Ascending aorta (tissue), 2 donors: ENCODE measurements at regions not wholly inside any gene's neighbourhood (a gene's known extent, or its start where the extent isn't known, plus 50 kb on each side); places are given as distances from the start of the nearest gene placed in this dataset.
"Not testable (repeated sequence)": the region's sequence is repeated elsewhere in the genome, so short reads cannot be mapped to it uniquely, and the experiment has no call there.

Experiments used
- DNase-seq, 2 donors: peaks; one replicate each; pipeline ENCODE4 v3.0.0-alpha.2; 2019; ENCODE audit warnings: low spot score in 2 of 2
- H3K27ac ChIP-seq, 2 donors: fragments of 200-600 bp; sonication (generic); one replicate each; pipeline ENCODE4 v1.5.1; 2016 to 2017; ENCODE audit warnings: mild to moderate bottlenecking in 1 of 2
- H3K27me3 ChIP-seq: fragments of 200-600 bp; sonication (generic); one replicate; pipeline ENCODE4 v1.5.1; 2017
- H3K36me3 ChIP-seq, 2 donors: fragments of 200-600 bp; sonication (generic); one replicate each; pipeline ENCODE4 v1.5.1; 2016
- H3K4me1 ChIP-seq, 2 donors: fragments of 200-600 bp; sonication (generic); one replicate each; pipeline ENCODE4 v1.5.1; 2016 to 2017; ENCODE audit warnings: mild to moderate bottlenecking in 1 of 2
- H3K4me3 ChIP-seq, 2 donors: fragments of 200-600 bp; sonication (generic); one replicate each; pipeline ENCODE4 v1.5.1; 2016 to 2017; ENCODE audit warnings: mild to moderate bottlenecking in 1 of 2
- H3K9me3 ChIP-seq, 2 donors: fragments of 200-600 bp; sonication (generic); one replicate each; pipeline ENCODE4 v1.5.1; 2016
- CTCF ChIP-seq, 3 experiments: fragments of 200-600 bp in 2 of 3; fragments of 450-650 bp in 1 of 3; sonication (generic) in 2 of 3; IDR thresholded peaks; one replicate each; pipeline ENCODE4 v1.5.1; 2016 to 2019; ENCODE audit warnings: antibody characterized with exemption in 3 of 3, mild to moderate bottlenecking in 1 of 3, moderate library complexity in 1 of 3
- intact Hi-C: fragments of 100-400 bp; cut with DNase I; formaldehyde crosslinking; loops from one replicate; pipeline ENCODE4 v1.15.1; 2023

GRCh38 chr10:84957427-84957826 is 629.0 kb downstream of the CCSER2 start:
- Histone ChIP-seq H3K36me3 (no peaks in the 10 kb centered on the region), H3K4me1 (no peaks in the 10 kb centered on the region), H3K4me3 (no peak overlapping the region), H3K27ac (no peak overlapping the region), H3K9me3 (no peaks in the 10 kb centered on the region), H3K27me3 (no peaks in the 10 kb centered on the region)
- no peak for DNase-seq
- intact Hi-C loops, result no loop called here
- TF ChIP-seq CTCF (IDR thresholded peaks at IDR 0.05), result no peak

- TF ChIP-seq CTCF (IDR thresholded peaks at IDR 0.05), result no peak
- Histone ChIP-seq H3K4me1 (no peaks in the 10 kb centered on the region), H3K27ac (no peak overlapping the region), H3K4me3 (no peak overlapping the region), H3K27me3 (no peaks in the 10 kb centered on the region), H3K36me3 (no peaks in the 10 kb centered on the region), H3K9me3 (no peaks in the 10 kb centered on the region)
- no peak for DNase-seq
- intact Hi-C loops, result no loop called here
These were observed 637.1 kb downstream of the CCSER2 start for GRCh38 chr10:84965468-84965867.

GRCh38 chr10:84966708-84967441 is 638.5 kb downstream of the CCSER2 start:
- TF ChIP-seq CTCF (IDR thresholded peaks at IDR 0.05), result no peak
- Histone ChIP-seq H3K9me3 (no peaks in the 10 kb centered on the region), H3K4me3 (no peak overlapping the region)

GRCh38 chr10:84969297-84969696 is 640.9 kb downstream of the CCSER2 start:
- H3K4me3 ChIP-seq, H3K27me3 ChIP-seq, H3K4me1 ChIP-seq, H3K36me3 ChIP-seq, DNase-seq, H3K9me3 ChIP-seq, intact Hi-C loops, H3K27ac ChIP-seq: not testable (repeated sequence)

More at GRCh38 chr10:84966708-84967441, 638.5 kb downstream of the CCSER2 start:
- Histone ChIP-seq H3K36me3 (no peaks in the 10 kb centered on the region), H3K27me3 (no peaks in the 10 kb centered on the region), H3K27ac (no peak overlapping the region), H3K4me1 (no peaks in the 10 kb centered on the region)
- intact Hi-C loops, result no loop called here
- no peak for DNase-seq

GRCh38 chr10:84987039-84987438 is 658.6 kb downstream of the CCSER2 start:
- no peaks in the 10 kb centered on the region for H3K36me3 ChIP-seq
- no peak overlapping the region for H3K27ac ChIP-seq
- no peak overlapping the region for H3K4me3 ChIP-seq
- intact Hi-C loops, result no loop called here
- no peak for DNase-seq
- no peaks in the 10 kb centered on the region for H3K9me3 ChIP-seq
- H3K27me3 ChIP-seq, result no peaks in the 10 kb centered on the region
- TF ChIP-seq CTCF (IDR thresholded peaks at IDR 0.05), result no peak
- no peaks in the 10 kb centered on the region for H3K4me1 ChIP-seq

GRCh38 chr10:84988011-84988410 is 659.6 kb downstream of the CCSER2 start:
- no peak for TF ChIP-seq CTCF (IDR thresholded peaks at IDR 0.05)
- Histone ChIP-seq H3K9me3 (no peaks in the 10 kb centered on the region), H3K36me3 (no peaks in the 10 kb centered on the region), H3K4me3 (no peak overlapping the region), H3K27ac (no peak overlapping the region), H3K4me1 (no peaks in the 10 kb centered on the region), H3K27me3 (no peaks in the 10 kb centered on the region)
- intact Hi-C loops, result no loop called here
- no peak for DNase-seq
